Stomach (tissue), 8 donors: ENCODE measurements at regions not wholly inside any gene's neighbourhood (a gene's known extent, or its start where the extent isn't known, plus 50 kb on each side); places are given as distances from the start of the nearest gene placed in this dataset.

Experiments
- DNase-seq, 2 donors: peaks; one replicate each; pipeline versions ENCODE4 v3.0.0 to v3.0.0-alpha.2; 2013 to 2019
- H3K27ac ChIP-seq, 5 donors: fragments of 200-600 bp in 4 of 5; sonication (generic) in 4 of 5; one replicate each; pipeline ENCODE4 v1.5.1; 2013 to 2019; ENCODE audit warnings: mild to moderate bottlenecking in 1 of 5, moderate library complexity in 1 of 5
- H3K27me3 ChIP-seq, 3 donors: fragments of 200-600 bp; sonication (generic); one replicate each; pipeline ENCODE4 v1.5.1; 2017 to 2019; ENCODE audit warnings: mixed run types in 1 of 3
- H3K36me3 ChIP-seq, 4 donors: fragments of 200-600 bp; sonication (generic); 1 replicate in 3 of 4; 2 replicates in 1 of 4; pipeline ENCODE4 v1.5.1; 2016 to 2019
- H3K4me1 ChIP-seq, 4 donors: fragments of 200-600 bp; sonication (generic); one replicate each; pipeline ENCODE4 v1.5.1; 2016 to 2019
- H3K4me3 ChIP-seq, 4 donors: fragments of 200-600 bp; sonication (generic) in 3 of 4; one replicate each; pipeline ENCODE4 v1.5.1; 2016 to 2019; ENCODE audit warnings: mild to moderate bottlenecking in 1 of 4
- H3K9me3 ChIP-seq, 4 donors: fragments of 200-600 bp; sonication (generic); one replicate each; pipeline ENCODE4 v1.5.1; 2016 to 2019
- EP300 ChIP-seq: sonication (generic); formaldehyde crosslinking; IDR thresholded peaks from one replicate; pipeline ENCODE4 v1.6.1; 2017; ENCODE audit warnings: antibody characterized with exemption
- POLR2A ChIP-seq, 4 donors: fragments of 450-650 bp; IDR thresholded peaks; one replicate each; pipeline ENCODE4 v1.6.1; 2016; ENCODE audit warnings: antibody characterized with exemption in 4 of 4, control low read depth in 2 of 4, mild to moderate bottlenecking in 1 of 4, moderate library complexity in 1 of 4
- POLR2AphosphoS5 ChIP-seq, 3 donors: sonication (generic); formaldehyde crosslinking; IDR thresholded peaks; one replicate each; pipeline ENCODE4 v1.6.1; 2016; ENCODE audit warnings: antibody characterized with exemption in 3 of 3
- WGBS, 5 donors: extraction: QIAGEN DNeasy Blood & Tissue Kit in 3 of 5; methylation state at CpG; one replicate each; pipeline versions ENCODE4 v1.1.5 to v1.1.7; 2013 to 2018; 5-methylcytosine and 5-hydroxymethylcytosine counted together
- intact Hi-C: fragments of 100-400 bp; cut with DNase I; formaldehyde crosslinking; loops from one replicate; pipeline ENCODE4 v1.15.1; 2023; ENCODE audit warnings: low total_unique reads
- TF ChIP-seq, protein P1 (sequence below), 7 experiments: fragments of 450-650 bp in 4 of 7; fragments of 200-600 bp in 3 of 7; sonication (generic) in 3 of 7; IDR thresholded peaks; one replicate each; pipeline ENCODE4 v1.5.1; 2016 to 2019; ENCODE audit warnings: antibody characterized with exemption in 7 of 7, control low read depth in 2 of 7, mild to moderate bottlenecking in 1 of 7
- donor health status: healthy with polysubstance abuse.
- donor health status: Bipolar disorder and iron deficiency.
- donor health status: healthy.

DNA sequence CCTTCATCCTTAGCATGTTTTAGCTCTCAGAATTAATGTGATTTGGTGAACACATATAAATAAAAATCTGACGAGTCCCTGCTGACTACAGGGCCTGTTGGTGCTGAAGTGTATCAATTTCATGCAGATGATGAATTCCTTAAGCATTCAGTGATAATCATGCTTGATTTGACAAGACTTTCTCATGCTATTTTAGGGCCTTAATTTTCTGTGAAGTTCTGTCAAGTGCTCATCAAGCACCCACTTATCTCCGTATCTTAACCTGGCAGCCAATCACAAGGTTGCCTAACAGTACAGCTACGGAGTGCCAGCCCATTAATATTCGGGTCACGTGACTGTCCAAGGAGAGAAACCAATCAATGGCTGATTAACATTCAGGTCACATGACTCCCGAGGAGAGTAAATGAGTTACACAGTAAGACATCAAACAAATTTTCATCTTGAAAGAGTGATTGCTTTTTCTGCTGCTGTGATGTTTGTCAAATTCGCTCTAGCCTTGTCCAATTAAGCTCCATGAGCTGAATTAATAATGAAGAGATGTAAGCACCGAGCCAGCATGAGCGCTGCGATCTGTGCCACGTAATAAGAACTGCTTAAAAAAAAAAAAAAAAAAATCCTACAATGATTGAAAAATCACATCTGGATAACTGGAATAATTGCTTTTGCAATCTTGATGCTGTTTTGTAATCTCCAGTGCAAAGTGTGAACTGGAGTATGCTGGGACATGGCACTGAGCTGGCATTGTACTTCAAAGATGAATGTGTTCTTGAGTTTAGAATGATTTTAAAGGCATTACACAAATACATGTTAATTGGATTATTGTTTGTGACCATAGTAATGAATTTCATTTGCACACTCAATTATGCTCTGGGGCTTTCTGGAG is 104.3 kb upstream of the SPATA31D4 start:
- no peak for DNase-seq
- Histone ChIP-seq H3K27me3 (no peaks in the 10 kb centered on the region), H3K4me1 (peaks cover 0 to 18% (median 13%) of the 10 kb centered on the region in 4 donors), H3K4me3 (no peak overlapping the region), H3K36me3 (no peaks in the 10 kb centered on the region), H3K27ac (no peak overlapping the region), H3K9me3 (no peaks in the 10 kb centered on the region)
- WGBS, 5 donors: 76 to 92% (median 89%) methylated on average over 11 of the region's 11 CpGs
- intact Hi-C loops: no loop called here
- TF ChIP-seq POLR2AphosphoS5 (IDR thresholded peaks at IDR 0.05) (no peak), EP300 (no peak), POLR2A (IDR thresholded peaks at IDR 0.05) (no peak)
- TF ChIP-seq, protein P1, sequence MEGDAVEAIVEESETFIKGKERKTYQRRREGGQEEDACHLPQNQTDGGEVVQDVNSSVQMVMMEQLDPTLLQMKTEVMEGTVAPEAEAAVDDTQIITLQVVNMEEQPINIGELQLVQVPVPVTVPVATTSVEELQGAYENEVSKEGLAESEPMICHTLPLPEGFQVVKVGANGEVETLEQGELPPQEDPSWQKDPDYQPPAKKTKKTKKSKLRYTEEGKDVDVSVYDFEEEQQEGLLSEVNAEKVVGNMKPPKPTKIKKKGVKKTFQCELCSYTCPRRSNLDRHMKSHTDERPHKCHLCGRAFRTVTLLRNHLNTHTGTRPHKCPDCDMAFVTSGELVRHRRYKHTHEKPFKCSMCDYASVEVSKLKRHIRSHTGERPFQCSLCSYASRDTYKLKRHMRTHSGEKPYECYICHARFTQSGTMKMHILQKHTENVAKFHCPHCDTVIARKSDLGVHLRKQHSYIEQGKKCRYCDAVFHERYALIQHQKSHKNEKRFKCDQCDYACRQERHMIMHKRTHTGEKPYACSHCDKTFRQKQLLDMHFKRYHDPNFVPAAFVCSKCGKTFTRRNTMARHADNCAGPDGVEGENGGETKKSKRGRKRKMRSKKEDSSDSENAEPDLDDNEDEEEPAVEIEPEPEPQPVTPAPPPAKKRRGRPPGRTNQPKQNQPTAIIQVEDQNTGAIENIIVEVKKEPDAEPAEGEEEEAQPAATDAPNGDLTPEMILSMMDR (IDR thresholded peaks at IDR 0.05): no peak

DNA sequence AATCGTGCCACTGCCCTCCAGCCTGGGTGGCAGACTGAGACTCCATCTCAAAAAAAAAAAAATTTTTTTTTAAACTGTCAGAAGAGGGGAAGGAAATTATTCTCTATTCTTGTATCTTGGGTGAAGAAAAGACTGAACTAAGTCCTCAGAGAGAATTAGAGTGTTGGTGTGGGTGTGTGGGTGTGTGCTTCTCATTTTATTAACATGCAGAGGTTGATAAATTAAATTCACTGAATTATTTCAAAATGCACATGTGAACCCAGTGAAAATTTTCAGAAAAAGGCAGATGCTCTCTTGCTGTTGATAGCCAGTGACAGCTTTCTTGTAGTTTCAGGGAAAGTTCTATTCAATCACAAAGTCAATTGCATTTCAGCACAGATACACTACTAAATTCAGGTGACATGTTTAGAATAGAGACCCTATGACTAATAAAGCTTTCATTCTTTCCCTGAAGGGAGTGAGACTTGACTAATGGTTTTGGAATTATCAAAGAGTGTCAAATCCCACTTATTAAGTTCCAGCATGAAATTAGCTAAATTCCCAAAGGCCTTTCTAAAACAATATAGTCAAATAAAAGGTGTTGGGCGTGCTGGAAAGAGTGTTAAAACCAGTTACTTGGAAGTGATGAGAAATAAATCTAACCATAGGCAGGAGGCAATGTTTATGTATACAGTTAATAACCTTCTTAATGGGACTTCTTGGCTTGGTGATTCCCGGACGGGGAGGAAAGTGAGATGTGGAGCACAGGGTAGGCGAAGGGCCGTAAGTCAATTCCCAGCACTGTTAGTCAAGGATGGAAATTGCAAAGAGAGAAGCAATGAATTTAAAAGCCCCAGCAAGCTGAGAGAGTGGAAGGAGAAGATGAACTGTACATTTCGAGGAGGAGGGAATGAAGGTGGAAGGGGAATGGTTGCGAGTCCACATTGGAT is 103.2 kb upstream of the SPATA31D4 start:
- DNase-seq: no peak
- TF ChIP-seq, protein P1 (IDR thresholded peaks at IDR 0.05): no peak
- TF ChIP-seq EP300: no peak
- TF ChIP-seq POLR2A (IDR thresholded peaks at IDR 0.05): no peak
- TF ChIP-seq POLR2AphosphoS5 (IDR thresholded peaks at IDR 0.05): no peak
- peaks cover 0 to 11% (median 7%) of the 10 kb centered on the region in 4 donors for H3K4me1 ChIP-seq
- no peaks in the 10 kb centered on the region for H3K36me3 ChIP-seq
- H3K27me3 ChIP-seq: no peaks in the 10 kb centered on the region
- no peak overlapping the region for H3K4me3 ChIP-seq
- intact Hi-C loops: no loop called here
- peak overlapping the region in 1 of 5 donors; percentile 54 for H3K27ac ChIP-seq
- 88 to 95% (median 93%) methylated on average over 8 of the region's 8 CpGs for WGBS, 5 donors
- no peaks in the 10 kb centered on the region for H3K9me3 ChIP-seq

DNA sequence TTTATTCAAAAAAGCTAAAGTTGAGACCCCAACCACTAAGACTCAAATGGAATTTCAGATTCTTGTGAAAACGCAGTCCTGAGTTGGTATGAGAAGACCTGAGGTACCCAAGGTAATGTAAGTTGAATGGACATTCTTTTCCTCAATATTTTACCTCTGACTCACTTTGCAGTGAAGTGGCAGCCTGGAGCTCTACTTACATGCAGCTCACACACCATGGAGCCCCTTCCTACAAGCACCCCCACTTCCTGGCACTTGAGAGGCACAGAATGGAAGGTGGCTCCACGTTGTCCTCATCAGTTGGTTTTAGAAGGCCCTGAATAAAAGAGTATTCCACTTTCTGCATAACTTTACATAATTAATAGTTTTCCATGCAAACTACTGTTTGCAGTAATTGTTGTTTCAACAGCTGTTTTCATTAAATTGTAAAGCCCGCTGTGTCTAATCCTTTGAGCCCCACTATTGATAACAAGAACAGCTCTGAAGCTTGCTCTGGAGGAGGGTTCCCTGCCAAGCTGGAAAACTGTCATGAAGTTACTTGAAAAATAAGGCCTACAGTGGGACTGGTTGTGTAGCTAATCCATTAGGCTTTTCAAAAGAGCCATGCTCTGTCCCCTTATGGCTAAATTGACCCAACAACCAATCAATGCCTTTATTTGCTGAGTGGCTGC is 102.2 kb upstream of the SPATA31D4 start:
- TF ChIP-seq POLR2A (IDR thresholded peaks at IDR 0.05) (no peak), EP300 (no peak), POLR2AphosphoS5 (IDR thresholded peaks at IDR 0.05) (no peak)
- TF ChIP-seq, protein P1 (IDR thresholded peaks at IDR 0.05): no peak
- peak overlapping the region in 2 of 5 donors; percentile 17 to 54 for H3K27ac ChIP-seq

DNA sequence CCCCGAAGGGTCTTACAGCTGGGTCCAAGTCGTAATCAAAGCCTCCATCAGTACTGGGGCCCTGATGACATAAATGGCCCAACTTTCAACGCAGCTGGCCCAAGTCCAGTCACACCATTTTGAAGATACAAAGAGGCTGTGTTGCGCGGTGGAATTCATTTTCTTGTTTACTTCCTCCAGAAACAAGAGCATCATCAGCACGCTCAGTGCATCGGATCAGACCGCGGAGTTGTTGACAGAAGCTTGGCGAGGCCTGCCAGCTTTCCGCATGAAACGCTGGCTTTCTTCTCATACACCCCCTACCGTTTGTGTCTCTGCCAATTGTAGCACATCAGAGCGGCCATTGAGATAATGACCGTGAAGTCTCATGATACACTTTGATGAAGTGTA is 101.7 kb upstream of the SPATA31D4 start:
- H3K4me3 ChIP-seq: no peak overlapping the region
- intact Hi-C loops: no loop called here
- H3K36me3 ChIP-seq: no peaks in the 10 kb centered on the region
- no peaks in the 10 kb centered on the region for H3K4me1 ChIP-seq
- peak overlapping the region in 2 of 5 donors; percentile 17 to 54 for H3K27ac ChIP-seq
- peak in 1 of 2 donors; percentile 89 for DNase-seq
- TF ChIP-seq, protein P1 (IDR thresholded peaks at IDR 0.05): no peak
- TF ChIP-seq POLR2AphosphoS5 (IDR thresholded peaks at IDR 0.05): peak in 1 of 3 donors; percentile 23
- no peak for TF ChIP-seq POLR2A (IDR thresholded peaks at IDR 0.05)
- TF ChIP-seq EP300: no peak
- WGBS, 5 donors: 74 to 85% (median 80%) methylated on average over 15 of the region's 15 CpGs
- H3K9me3 ChIP-seq: no peaks in the 10 kb centered on the region
- no peaks in the 10 kb centered on the region for H3K27me3 ChIP-seq

More for the DNA sequence above, 102.2 kb upstream of the SPATA31D4 start:
- H3K27me3 ChIP-seq: no peaks in the 10 kb centered on the region
- intact Hi-C loops: no loop called here
- H3K4me1 ChIP-seq: peaks cover 0 to 2% (median 0%) of the 10 kb centered on the region in 4 donors
- 81 to 91% (median 83%) methylated on average over 3 of the region's 3 CpGs for WGBS, 5 donors
- no peak for DNase-seq
- no peak overlapping the region for H3K4me3 ChIP-seq
- H3K9me3 ChIP-seq: no peaks in the 10 kb centered on the region
- no peaks in the 10 kb centered on the region for H3K36me3 ChIP-seq
